Keratinocyte (primary cell): ENCODE measurements at regions not wholly inside any gene's neighbourhood (a gene's known extent, or its start where the extent isn't known, plus 50 kb on each side); places are given as distances from the start of the nearest gene placed in this dataset.

Experiments used
- DNase-seq: peaks from one replicate; pipeline ENCODE4 v3.0.0-alpha.2; 2011; ENCODE audit warnings: low read depth, missing footprints, low spot score
- FAIRE-seq: peaks from 2 replicates; lab custom pipeline; 2011; peaks lifted over from hg19 to GRCh38; lab: Jason Lieb, UNC
- H2AFZ ChIP-seq: 2 replicates; pipeline ENCODE4 v1.6.0; 2012; ENCODE audit warnings: low read length, control low read depth, inconsistent platforms; ENCODE audit not compliant: control insufficient read depth
- H3K27ac ChIP-seq: 2 replicates; pipeline ENCODE4 v1.5.1; 2011; ENCODE audit warnings: low read length; ENCODE audit not compliant: control insufficient read depth, insufficient read depth
- H3K27me3 ChIP-seq: 3 replicates; pipeline ENCODE4 v1.6.0; 2011; ENCODE audit warnings: low read length; ENCODE audit not compliant: control insufficient read depth, insufficient read depth; ENCODE audit errors: extremely low read depth
- H3K36me3 ChIP-seq, 2 experiments: 2 replicates in 1 of 2; 3 replicates in 1 of 2; pipeline ENCODE4 v1.5.1; 2011; ENCODE audit warnings: low read length in 2 of 2, mild to moderate bottlenecking in 1 of 2; ENCODE audit not compliant: control insufficient read depth in 2 of 2, insufficient read depth in 2 of 2; ENCODE audit errors: extremely low read depth in 1 of 2
- H3K4me1 ChIP-seq: 3 replicates; pipeline ENCODE4 v1.5.1; 2011; ENCODE audit warnings: low read length; ENCODE audit not compliant: control insufficient read depth, insufficient read depth; ENCODE audit errors: extremely low read depth
- H3K4me2 ChIP-seq: 3 replicates; pipeline ENCODE4 v1.6.0; 2011; ENCODE audit warnings: low read depth, low read length; ENCODE audit not compliant: control insufficient read depth, insufficient read depth; ENCODE audit errors: extremely low read depth
- H3K4me3 ChIP-seq, 3 experiments: fragments of 200-600 bp in 1 of 3; sonication (generic) in 1 of 3; 2 replicates in 2 of 3; 3 replicates in 1 of 3; pipeline ENCODE4 v1.5.1; 2011 to 2016; ENCODE audit warnings: low read length in 3 of 3, mild to moderate bottlenecking in 3 of 3, control low read depth in 2 of 3, inconsistent platforms in 1 of 3, low read depth in 1 of 3, mixed read lengths in 1 of 3, mixed run types in 1 of 3, moderate library complexity in 1 of 3; ENCODE audit not compliant: control insufficient read depth in 2 of 3, insufficient read depth in 2 of 3; ENCODE audit errors: extremely low read depth in 1 of 3
- H3K79me2 ChIP-seq: 2 replicates; pipeline ENCODE4 v1.6.0; 2012; ENCODE audit warnings: low read length; ENCODE audit not compliant: control insufficient read depth, insufficient read depth
- H3K9ac ChIP-seq: 3 replicates; pipeline ENCODE4 v1.6.0; 2011; ENCODE audit warnings: low read length; ENCODE audit not compliant: control insufficient read depth, insufficient read depth; ENCODE audit errors: extremely low read depth
- H3K9me1 ChIP-seq: 3 replicates; pipeline ENCODE4 v1.6.0; 2011; ENCODE audit warnings: low read length; ENCODE audit not compliant: control insufficient read depth, insufficient read depth; ENCODE audit errors: extremely low read depth
- H3K9me3 ChIP-seq: 2 replicates; pipeline ENCODE4 v1.5.1; 2012; ENCODE audit warnings: low read depth, low read length; ENCODE audit not compliant: control insufficient read depth
- H4K20me1 ChIP-seq: 3 replicates; pipeline ENCODE4 v1.6.0; 2011; ENCODE audit warnings: low read length; ENCODE audit not compliant: control insufficient read depth, insufficient read depth; ENCODE audit errors: extremely low read depth
- CTCF ChIP-seq, 3 experiments: IDR thresholded peaks in 1 of 3; conservative IDR thresholded peaks in 1 of 3; optimal IDR thresholded peaks in 1 of 3; 2 replicates in 2 of 3; 3 replicates in 1 of 3; pipeline versions ENCODE3 to v1.5.1; 2011; ENCODE audit warnings: low read length in 3 of 3, mild to moderate bottlenecking in 3 of 3, moderate library complexity in 2 of 3, control low read depth in 1 of 3, inconsistent platforms in 1 of 3; ENCODE audit not compliant: insufficient read depth in 2 of 3; ENCODE audit errors: extremely low read depth in 1 of 3
- EZH2 ChIP-seq: IDR thresholded peaks from one replicate; pipeline ENCODE4 v1.6.1; 2012; ENCODE audit warnings: inconsistent platforms, mild to moderate bottlenecking, low read length, moderate library complexity
- dilution Hi-C: fragments of 300-500 bp; cut with MboI; formaldehyde crosslinking; loops from one replicate; pipeline ENCODE4 v1.7.0; 2020; ENCODE audit warnings: low sequenced_read_pairs; ENCODE audit not compliant: extremely low pct_ligation_motif_present

GRCh38 chr6:133106934-133107333 lies 134.2 kb upstream of the EYA4 start:
- Histone ChIP-seq H3K9me3 (no peaks in the 10 kb centered on the region), H4K20me1 (no peaks in the 10 kb centered on the region), H3K4me1 (no peaks in the 10 kb centered on the region), H3K79me2 (no peaks in the 10 kb centered on the region), H3K36me3 (no peaks in the 10 kb centered on the region), H3K27ac (no peak overlapping the region), H3K4me2 (no peak overlapping the region), H2AFZ (no peak overlapping the region), H3K9ac (no peak overlapping the region), H3K4me3 (no peak overlapping the region), H3K9me1 (no peaks in the 10 kb centered on the region), H3K27me3 (no peaks in the 10 kb centered on the region)
- DNase-seq (no peak), FAIRE-seq (no peak)
- dilution Hi-C loops, result no loop called here
- no peak for TF ChIP-seq CTCF (optimal IDR thresholded peaks at IDR 0.05 in 1 of 3, IDR thresholded peaks at IDR 0.05 in 1 of 3, conservative IDR thresholded peaks at IDR 0.05 in 1 of 3; ENCODE audit: extremely low read depth in 1 of 3, insufficient read depth in 2 of 3, low read length in 3 of 3)
- TF ChIP-seq EZH2, result no peak

- Histone ChIP-seq H3K9me3 (no peaks in the 10 kb centered on the region), H3K9me1 (no peaks in the 10 kb centered on the region), H3K4me1 (no peaks in the 10 kb centered on the region), H3K4me2 (no peak overlapping the region), H3K27me3 (no peaks in the 10 kb centered on the region), H3K36me3 (no peaks in the 10 kb centered on the region), H2AFZ (no peak overlapping the region), H4K20me1 (no peaks in the 10 kb centered on the region), H3K9ac (no peak overlapping the region), H3K4me3 (no peak overlapping the region), H3K79me2 (no peaks in the 10 kb centered on the region), H3K27ac (no peak overlapping the region)
- dilution Hi-C loops, result no loop called here
- no peak for TF ChIP-seq EZH2
- TF ChIP-seq CTCF (optimal IDR thresholded peaks at IDR 0.05 in 1 of 3, IDR thresholded peaks at IDR 0.05 in 1 of 3, conservative IDR thresholded peaks at IDR 0.05 in 1 of 3; ENCODE audit: extremely low read depth in 1 of 3, insufficient read depth in 2 of 3, low read length in 3 of 3), result no peak
- DNase-seq (no peak), FAIRE-seq (no peak)
Measured at GRCh38 chr6:133108419-133108818, 132.7 kb upstream of the EYA4 start.
